ENCODE measurements at regions not wholly inside any gene's neighbourhood (a gene's known extent, or its start where the extent isn't known, plus 50 kb on each side); places are given as distances from the start of the nearest gene placed in this dataset.
"Not testable (repeated sequence)": the region's sequence is repeated elsewhere in the genome, so short reads cannot be mapped to it uniquely, and the experiment has no call there.

GRCh38 chr21:38631676-38632075 lies 133.4 kb upstream of the ERG start:
- no peak overlapping the region for H3K4me3 ChIP-seq (ENCODE audit: low read depth, low read length)
- TF ChIP-seq CTCF (IDR thresholded peaks at IDR 0.05; ENCODE audit: insufficient read depth, low read length) = no peak
- no peak for DNase-seq (ENCODE audit: low read depth)

GRCh38 chr21:38637161-38637560 lies 138.9 kb upstream of the ERG start:
- TF ChIP-seq CTCF (IDR thresholded peaks at IDR 0.05; ENCODE audit: insufficient read depth, low read length) = no peak
- no peak overlapping the region for H3K4me3 ChIP-seq (ENCODE audit: low read depth, low read length)
- no peak for DNase-seq (ENCODE audit: low read depth)

- no peak for TF ChIP-seq CTCF (IDR thresholded peaks at IDR 0.05; ENCODE audit: insufficient read depth, low read length)
- H3K4me3 ChIP-seq (ENCODE audit: low read depth, low read length) = peak overlapping the region; percentile 23
- DNase-seq (ENCODE audit: low read depth) = peak; percentile 27
Observed at GRCh38 chr21:38639571-38640354, 141.5 kb upstream of the ERG start.

- not testable (repeated sequence) for H3K4me3 ChIP-seq (ENCODE audit: low read depth, low read length); DNase-seq (ENCODE audit: low read depth)
Observed at GRCh38 chr21:38640355-38640742, 142.1 kb upstream of the ERG start.

GRCh38 chr21:38643404-38644023 lies 145.2 kb upstream of the ERG start:
- no peak for TF ChIP-seq CTCF (IDR thresholded peaks at IDR 0.05; ENCODE audit: insufficient read depth, low read length)
- no peak for DNase-seq (ENCODE audit: low read depth)
- H3K4me3 ChIP-seq (ENCODE audit: low read depth, low read length) = no peak overlapping the region

- H3K4me3 ChIP-seq (ENCODE audit: low read depth, low read length) = no peak overlapping the region
- no peak for TF ChIP-seq CTCF (IDR thresholded peaks at IDR 0.05; ENCODE audit: insufficient read depth, low read length)
- DNase-seq (ENCODE audit: low read depth) = peak; percentile 65
Observed at GRCh38 chr21:38645282-38645681, 147.0 kb upstream of the ERG start.

GRCh38 chr21:38646213-38646837 lies 148.0 kb upstream of the ERG start:
- TF ChIP-seq CTCF (IDR thresholded peaks at IDR 0.05; ENCODE audit: insufficient read depth, low read length) = no peak
- peak; percentile 54 for DNase-seq (ENCODE audit: low read depth)
- no peak overlapping the region for H3K4me3 ChIP-seq (ENCODE audit: low read depth, low read length)

Data from fibroblast of the aortic adventitia (primary cell).